ENCODE measurements at regions not wholly inside any gene's neighbourhood (a gene's known extent, or its start where the extent isn't known, plus 50 kb on each side); places are given as distances from the start of the nearest gene placed in this dataset.

DNA sequence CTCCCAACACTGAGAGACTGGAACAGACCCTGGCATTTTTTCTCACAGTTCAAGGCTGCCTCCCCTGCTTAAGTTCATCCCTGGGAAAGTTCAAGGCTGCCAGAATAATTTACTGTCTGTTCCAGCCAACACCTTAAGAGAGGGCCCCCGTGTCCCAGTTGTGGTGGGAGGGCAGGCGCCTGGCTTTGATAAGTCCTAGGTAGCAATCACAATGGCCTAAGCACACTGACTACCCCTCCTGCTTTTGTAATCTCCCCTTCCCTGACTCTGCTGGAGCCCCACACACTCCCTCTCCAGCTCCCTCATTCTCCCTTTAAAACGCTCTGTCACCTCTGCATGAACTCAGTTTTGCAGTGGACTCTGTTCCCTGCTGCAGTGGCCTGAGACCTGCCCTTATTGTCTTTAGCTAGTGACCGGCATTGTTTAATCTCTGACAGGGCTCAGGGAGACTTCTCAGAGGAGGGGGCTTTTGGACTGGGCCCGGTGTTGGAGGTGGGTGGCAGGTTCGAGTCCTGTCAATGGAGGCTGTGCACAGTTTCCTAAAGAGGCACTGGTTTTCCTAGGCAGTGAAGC, 507.2 kb downstream of the TBC1D22A start:
- TF ChIP-seq SKI (IDR thresholded peaks at IDR 0.05; ENCODE audit: partially characterized antibody) = no peak
- no peak for TF ChIP-seq SMARCE1 (IDR thresholded peaks at IDR 0.05; ENCODE audit: borderline replicate concordance)
- TF ChIP-seq CREM (IDR thresholded peaks at IDR 0.05) = no peak
- no peak for TF ChIP-seq CREM (CRISPR knock-in tag; IDR thresholded peaks at IDR 0.05)
- TF ChIP-seq, protein P1, sequence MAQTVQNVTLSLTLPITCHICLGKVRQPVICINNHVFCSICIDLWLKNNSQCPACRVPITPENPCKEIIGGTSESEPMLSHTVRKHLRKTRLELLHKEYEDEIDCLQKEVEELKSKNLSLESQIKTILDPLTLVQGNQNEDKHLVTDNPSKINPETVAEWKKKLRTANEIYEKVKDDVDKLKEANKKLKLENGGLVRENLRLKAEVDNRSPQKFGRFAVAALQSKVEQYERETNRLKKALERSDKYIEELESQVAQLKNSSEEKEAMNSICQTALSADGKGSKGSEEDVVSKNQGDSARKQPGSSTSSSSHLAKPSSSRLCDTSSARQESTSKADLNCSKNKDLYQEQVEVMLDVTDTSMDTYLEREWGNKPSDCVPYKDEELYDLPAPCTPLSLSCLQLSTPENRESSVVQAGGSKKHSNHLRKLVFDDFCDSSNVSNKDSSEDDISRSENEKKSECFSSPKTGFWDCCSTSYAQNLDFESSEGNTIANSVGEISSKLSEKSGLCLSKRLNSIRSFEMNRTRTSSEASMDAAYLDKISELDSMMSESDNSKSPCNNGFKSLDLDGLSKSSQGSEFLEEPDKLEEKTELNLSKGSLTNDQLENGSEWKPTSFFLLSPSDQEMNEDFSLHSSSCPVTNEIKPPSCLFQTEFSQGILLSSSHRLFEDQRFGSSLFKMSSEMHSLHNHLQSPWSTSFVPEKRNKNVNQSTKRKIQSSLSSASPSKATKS (CRISPR knock-in tag; IDR thresholded peaks at IDR 0.05) = no peak

Measured in HepG2 (cell line).